Fibroblast of gingiva (primary cell): ENCODE measurements at regions not wholly inside any gene's neighbourhood (a gene's known extent, or its start where the extent isn't known, plus 50 kb on each side); places are given as distances from the start of the nearest gene placed in this dataset.
"Not testable (repeated sequence)": the region's sequence is repeated elsewhere in the genome, so short reads cannot be mapped to it uniquely, and the experiment has no call there.

Experiments used
- DNase-seq: peaks from one replicate; pipeline ENCODE4 v3.0.0-alpha.2; 2011; ENCODE audit warnings: low read depth

DNA sequence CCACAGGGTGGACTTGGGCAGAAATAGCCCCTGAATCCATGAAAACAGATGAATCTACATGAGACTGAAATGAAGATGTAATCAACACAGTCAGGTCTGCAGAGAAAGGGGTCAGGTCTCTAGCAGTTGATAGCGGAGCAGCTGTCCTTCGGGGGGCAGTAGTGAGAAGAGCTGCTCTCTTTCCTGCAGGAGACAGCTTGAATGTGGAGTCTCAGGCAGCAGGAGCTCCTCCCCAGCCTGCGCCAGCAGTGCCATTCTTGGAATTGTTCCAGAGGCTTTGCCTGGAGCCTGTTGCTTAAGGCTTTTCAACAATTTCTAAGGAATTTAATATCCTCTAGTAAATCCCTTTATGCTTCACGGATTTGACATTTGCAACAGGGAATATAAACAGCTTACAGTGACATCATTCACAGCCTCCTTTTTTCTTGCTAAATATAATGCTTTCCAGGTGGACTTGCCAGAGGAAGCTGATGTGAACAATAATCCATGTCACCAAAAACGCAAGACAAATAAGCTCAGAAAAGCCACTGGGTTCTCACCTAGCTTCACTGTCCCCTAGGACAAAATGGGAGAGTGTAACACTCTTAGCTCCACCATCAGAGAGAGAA, 1535.1 kb downstream of the RPIA start:
- DNase-seq: peak; percentile 9

- not testable (repeated sequence) for DNase-seq
Observed at GRCh38 chr2:90231199-90231598, 1539.7 kb downstream of the RPIA start.

GRCh38 chr2:90235452-90235851, 1544.0 kb downstream of the RPIA start:
- DNase-seq: not testable (repeated sequence)

DNA sequence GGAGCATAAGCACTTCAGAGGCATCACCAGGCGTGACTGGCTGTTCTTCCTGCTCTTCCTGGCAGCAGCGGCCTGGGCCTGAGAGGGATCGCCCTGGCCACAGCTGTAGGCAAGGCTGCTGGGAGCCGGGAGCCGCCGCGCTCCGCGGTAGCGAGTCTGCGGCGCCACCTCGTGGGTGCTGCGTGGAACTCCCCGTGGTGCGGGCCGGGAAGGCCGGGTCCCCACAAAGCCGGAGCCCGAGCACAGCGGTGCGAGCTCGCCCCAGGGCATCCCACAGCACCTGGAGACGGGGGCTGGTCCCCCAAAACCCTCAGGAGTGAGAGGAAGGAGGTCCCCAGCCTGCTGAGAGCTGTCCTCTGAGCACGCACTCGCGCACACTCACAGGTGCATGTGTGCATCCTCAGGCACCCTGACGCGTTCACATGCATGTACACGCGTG, 1546.5 kb downstream of the RPIA start:
- DNase-seq: peak; percentile 21

DNA sequence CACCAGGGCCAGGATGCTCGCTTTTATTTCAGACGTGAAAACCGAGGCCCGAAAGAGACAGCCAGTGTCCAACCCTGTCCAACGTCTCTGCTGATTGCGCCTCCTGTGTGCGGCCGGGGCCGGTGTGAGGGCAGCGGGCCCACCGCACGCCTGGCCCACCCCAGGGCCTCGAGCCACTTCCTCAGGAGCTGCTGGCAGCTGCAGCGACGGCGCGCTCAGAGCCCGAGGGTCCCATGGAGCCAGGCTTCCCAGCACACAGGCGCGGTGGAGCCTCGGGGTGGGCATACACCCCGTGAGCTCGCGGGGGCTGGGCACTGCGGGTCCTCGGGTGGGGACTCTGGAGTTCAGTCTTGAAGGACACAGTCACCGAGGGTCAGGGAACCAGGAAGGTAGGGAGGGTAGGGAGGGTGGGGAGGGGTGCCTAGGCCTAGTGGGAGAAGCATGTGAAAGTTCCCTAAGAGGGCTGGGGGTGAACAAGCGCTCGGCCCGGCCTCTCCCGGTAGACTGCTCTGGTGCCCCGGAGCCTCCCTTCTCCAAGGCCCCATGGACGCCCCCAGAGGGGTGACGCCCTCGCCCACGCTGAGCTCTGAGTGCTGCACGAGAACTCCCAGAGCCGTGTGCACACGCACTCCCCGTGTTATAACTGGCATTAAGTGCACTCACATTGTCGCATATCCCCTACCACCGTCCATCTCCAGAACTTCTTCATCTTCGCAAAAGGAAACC, 1547.2 kb downstream of the RPIA start:
- DNase-seq: not testable (repeated sequence)

DNA sequence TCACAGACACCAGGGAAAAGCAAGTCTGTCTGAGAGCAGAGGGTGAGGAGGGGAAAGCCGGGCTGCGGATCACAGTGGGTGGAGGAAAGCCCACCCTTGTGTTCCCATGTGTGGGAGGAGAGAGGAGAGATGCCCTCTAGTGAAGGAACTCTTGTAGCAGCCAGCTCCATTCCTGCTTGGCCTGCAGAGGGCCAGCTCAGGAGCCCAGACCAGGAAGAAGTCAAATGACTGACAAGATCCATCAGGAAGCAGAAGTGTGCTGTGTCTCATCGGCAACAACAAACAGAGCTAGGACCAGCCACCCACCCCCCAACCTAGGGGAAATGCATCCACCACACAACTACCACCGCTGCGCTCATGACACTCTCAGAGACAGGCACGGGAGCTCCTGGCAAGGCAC, 1548.3 kb downstream of the RPIA start:
- DNase-seq: not testable (repeated sequence)

- DNase-seq: not testable (repeated sequence)
Observed at GRCh38 chr2:90244902-90245765, 1553.7 kb downstream of the RPIA start.

- not testable (repeated sequence) for DNase-seq
Observed at GRCh38 chr2:90248400-90248799, 1556.9 kb downstream of the RPIA start.

GRCh38 chr2:90250350-90250749, 1558.9 kb downstream of the RPIA start:
- DNase-seq: not testable (repeated sequence)

DNA sequence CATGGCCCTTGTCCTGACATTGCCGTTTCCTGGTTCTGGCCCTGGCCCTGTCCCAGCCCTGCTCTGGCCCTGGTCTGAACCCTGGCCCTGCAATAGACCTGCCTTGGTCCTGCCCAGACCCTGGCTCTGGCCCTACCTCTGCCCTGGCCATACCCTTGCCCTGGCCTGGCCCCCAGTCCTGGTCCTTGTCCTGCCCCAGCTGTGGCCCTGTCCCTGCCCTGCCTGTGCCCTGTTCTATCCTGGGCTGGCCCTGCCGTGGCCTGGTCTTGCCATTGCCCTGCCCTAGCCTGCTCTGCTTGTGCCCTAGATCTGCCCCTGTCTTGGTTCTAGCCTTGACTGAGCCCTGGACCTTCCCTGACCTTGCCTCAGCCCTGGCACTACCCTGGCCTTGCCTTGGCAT, 1560.1 kb downstream of the RPIA start:
- DNase-seq: not testable (repeated sequence)

DNA sequence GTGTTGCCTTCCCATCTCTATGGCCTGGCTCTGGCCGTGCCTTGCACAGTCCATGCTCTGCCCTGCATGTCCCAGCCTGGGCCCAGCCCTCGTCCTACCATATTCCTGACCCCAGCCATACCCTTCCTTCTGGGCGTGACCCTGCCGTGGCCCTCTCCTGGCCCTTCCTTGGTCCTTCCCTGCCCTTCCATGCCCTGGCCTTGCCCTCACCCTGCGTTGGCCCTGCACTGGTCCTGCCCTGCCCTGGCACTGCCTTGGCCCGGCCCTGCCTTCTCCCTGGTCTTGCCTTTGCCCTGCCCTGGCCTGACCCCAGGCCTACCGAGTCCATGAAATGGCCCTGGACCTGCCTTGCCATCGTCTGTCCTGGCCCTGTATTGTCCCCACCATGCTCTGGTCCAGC, 1561.8 kb downstream of the RPIA start:
- not testable (repeated sequence) for DNase-seq

DNA sequence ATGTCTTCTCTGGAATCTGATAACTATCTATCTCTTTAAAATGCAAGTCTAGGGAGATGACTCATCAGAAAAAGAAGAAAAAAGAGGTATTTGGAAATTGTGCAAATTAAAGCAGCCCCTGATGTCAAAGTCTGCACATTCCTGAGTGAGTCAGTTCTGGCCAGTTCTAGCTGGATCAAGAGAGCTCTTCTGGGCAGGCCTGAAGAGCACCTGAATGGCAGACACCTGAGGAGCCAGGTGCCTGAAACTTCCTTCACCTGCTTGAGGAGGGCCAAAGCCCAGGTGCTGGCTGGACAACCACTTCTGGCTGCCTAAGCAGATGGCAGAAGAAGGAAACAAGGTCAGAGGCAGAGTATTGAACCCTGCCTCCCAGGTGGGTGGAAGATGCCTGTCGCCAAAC, 1575.4 kb downstream of the RPIA start:
- not testable (repeated sequence) for DNase-seq

- not testable (repeated sequence) for DNase-seq
Observed at GRCh38 chr2:90287751-90288150, 1596.3 kb downstream of the RPIA start.

GRCh38 chr2:90288396-90288795, 1596.9 kb downstream of the RPIA start:
- DNase-seq: not testable (repeated sequence)

DNA sequence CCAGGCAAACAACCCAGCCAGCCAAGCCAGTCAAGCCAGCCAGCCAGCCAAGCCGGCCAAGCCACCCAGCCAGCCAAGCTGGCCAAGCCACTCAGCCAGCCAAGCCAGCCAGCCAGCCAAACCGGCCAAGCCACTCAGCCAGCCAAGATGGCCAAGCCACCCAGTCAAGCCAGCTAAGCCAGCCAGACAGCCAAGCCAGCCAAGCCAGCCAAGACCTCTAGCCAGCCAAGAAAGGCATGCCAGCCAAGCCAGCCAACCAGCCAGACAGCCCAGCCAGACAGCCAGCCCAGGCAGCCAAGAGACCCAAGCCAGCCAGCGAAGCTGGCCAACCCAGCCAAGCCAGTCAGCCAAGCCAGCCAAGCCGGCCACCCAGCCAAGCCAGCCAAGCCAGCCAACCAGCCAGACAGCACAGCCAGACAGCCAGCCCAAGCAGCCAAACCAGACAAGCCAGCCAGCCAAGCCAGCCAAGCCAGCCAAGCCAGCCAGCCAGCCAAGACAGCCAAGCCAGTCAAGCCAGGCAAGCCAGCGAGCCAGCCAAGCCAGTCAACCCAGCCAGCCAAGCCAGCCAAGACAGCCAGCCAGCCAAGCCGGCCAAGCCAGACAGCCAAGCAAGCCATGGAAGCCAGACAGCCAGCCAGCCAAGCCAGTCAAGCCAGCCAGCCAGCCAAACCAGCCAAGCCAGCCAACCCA, 1598.0 kb downstream of the RPIA start:
- DNase-seq: not testable (repeated sequence)

DNA sequence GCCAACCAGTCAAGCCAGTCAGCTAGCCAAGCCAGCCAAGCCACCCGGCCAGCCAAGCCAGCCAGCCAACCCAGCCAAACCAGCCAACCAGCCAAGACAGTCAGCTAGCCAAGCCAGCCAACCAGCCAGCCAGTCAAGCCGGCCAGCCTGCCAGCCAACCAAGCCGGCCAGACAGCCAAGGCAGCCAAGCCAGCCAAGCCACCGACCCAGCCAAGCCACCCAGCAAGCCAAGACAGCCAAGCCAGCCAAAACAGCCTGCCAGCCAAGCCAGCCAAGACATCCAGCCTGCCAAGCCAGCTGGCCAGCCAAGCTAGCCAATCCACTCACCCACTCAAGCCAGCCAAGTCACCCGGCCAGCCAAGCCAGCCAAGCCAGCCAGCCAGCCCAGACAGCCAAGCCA, 1599.2 kb downstream of the RPIA start:
- not testable (repeated sequence) for DNase-seq

GRCh38 chr2:90291168-90291883, 1599.9 kb downstream of the RPIA start:
- not testable (repeated sequence) for DNase-seq

- not testable (repeated sequence) for DNase-seq
Observed at GRCh38 chr2:90291934-90292333, 1600.5 kb downstream of the RPIA start.

DNA sequence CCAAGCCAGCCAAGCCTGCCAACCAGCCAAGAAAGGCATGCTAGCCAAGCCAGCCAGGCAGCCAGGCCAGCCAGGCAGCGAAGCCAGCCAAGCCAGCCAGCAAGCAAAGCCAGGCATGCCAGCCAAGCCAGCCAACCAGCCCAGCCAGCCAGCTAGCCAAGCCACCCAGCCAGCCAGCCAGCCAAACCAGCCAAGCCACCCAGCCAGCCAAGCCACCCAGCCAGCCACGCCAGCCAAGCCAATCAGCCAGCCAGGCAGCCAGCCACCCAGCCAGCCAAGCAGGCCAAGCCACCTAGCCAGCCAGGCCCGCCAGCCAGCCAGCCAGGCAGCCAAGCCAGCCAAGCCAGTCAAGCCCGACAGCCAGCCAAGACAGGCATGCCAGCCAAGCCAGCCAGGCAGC, 1601.0 kb downstream of the RPIA start:
- not testable (repeated sequence) for DNase-seq

GRCh38 chr2:90293224-90293623, 1601.8 kb downstream of the RPIA start:
- not testable (repeated sequence) for DNase-seq

DNA sequence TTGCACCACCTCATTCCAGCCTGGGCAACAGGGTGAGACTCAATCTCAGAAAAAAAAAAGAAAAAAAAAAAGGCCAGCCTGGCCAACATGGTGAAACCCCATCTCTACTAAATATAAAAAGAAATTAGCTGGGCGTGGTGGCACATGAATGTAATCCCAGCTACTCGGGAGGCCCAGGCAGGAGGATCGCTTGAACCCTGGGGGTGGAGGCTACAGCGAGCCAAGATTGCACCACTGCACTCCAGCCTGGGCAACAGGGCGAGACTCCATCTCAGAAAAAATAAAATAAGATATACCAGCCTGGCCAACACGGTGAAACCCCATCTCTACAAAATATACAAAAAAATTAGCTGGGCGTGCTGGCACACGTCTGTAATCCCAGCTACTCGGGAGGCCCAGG, 1602.3 kb downstream of the RPIA start:
- DNase-seq: not testable (repeated sequence)
